ENCODE measurements at regions not wholly inside any gene's neighbourhood (a gene's known extent, or its start where the extent isn't known, plus 50 kb on each side); places are given as distances from the start of the nearest gene placed in this dataset.
A peak's percentile ranks its signal among the peaks of the same experiment; 100 is the strongest.
"Not testable (repeated sequence)": the region's sequence is repeated elsewhere in the genome, so short reads cannot be mapped to it uniquely, and the experiment has no call there.

GRCh38 chr21:32823296-32823695 lies 51.7 kb upstream of the PAXBP1 start:
- intact Hi-C loops (cut with micrococcal nuclease); ATAC-seq; H3K4me1 Mint-ChIP-seq (ENCODE audit: low read depth); H3K4me3 Mint-ChIP-seq; H3K9me3 Mint-ChIP-seq; POLR2A ChIA-PET; H3K27me3 Mint-ChIP-seq; H3K36me3 Mint-ChIP-seq (ENCODE audit: low read depth); DNase-seq; CTCF ChIA-PET; H3K27ac Mint-ChIP-seq: not testable (repeated sequence)

- POLR2A ChIA-PET, result no interaction called here
- Mint-ChIP-seq H3K27me3 (peaks cover 3% of the 10 kb centered on the region), H3K9me3 (peaks cover 2% of the 10 kb centered on the region), H3K27ac (no peak overlapping the region), H3K36me3 (ENCODE audit: low read depth) (no peaks in the 10 kb centered on the region), H3K4me1 (ENCODE audit: low read depth) (no peaks in the 10 kb centered on the region), H3K4me3 (no peak overlapping the region)
- intact Hi-C loops (cut with micrococcal nuclease), result no loop called here
- TF ChIP-seq, protein P1, sequence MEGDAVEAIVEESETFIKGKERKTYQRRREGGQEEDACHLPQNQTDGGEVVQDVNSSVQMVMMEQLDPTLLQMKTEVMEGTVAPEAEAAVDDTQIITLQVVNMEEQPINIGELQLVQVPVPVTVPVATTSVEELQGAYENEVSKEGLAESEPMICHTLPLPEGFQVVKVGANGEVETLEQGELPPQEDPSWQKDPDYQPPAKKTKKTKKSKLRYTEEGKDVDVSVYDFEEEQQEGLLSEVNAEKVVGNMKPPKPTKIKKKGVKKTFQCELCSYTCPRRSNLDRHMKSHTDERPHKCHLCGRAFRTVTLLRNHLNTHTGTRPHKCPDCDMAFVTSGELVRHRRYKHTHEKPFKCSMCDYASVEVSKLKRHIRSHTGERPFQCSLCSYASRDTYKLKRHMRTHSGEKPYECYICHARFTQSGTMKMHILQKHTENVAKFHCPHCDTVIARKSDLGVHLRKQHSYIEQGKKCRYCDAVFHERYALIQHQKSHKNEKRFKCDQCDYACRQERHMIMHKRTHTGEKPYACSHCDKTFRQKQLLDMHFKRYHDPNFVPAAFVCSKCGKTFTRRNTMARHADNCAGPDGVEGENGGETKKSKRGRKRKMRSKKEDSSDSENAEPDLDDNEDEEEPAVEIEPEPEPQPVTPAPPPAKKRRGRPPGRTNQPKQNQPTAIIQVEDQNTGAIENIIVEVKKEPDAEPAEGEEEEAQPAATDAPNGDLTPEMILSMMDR (IDR thresholded peaks at IDR 0.05), result no peak
- DNase-seq (no peak), ATAC-seq (no peak)
- CTCF ChIA-PET, result interaction anchor here (0.8 to 3.5 kb wide), 12 partner anchors 8 to 422 kb away, joined by 3 to 20 read pairs (median 5); no protein-coding TSS in a partner anchor
Measured at GRCh38 chr21:32824950-32825349, 53.4 kb upstream of the PAXBP1 start.

DNA sequence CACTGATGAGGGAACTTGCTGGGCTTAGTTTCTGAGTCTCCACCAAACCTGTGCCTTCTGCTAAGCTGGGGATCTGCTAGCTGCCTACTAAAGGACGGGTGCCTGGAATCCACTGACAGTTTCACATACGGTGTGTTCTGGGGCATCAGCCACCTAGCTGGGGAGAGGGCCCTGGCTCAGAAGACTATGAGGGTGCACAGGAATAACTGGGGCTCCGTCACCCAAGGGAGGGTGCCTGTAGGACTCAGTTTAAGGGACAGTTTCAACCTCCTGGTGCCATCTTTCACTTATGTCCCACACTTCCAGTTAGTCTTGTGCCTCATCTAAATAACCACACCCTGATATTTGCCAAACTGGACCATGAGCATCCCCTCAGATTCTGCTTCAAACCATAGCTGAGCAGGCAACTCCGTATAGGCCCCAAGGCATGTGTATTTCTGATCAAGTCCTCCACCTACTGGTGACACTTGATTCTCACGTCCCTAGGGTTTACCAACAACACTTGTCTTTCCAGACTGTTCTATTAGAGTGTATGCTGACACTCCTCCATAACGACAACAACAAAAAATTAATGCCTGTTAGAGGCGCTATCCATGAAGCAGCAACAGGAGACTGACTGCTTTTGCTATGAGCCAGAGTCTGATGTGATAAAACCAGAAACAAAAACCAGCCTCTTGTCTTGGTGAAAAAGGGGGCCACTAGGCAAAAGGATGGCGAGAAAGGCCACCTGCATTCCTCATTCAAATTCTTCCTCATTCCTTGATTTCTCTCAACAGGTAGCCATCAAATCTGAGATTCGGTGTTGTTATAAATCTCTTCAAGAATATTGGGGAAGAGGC lies 55.0 kb upstream of the PAXBP1 start:
- H3K9me3 Mint-ChIP-seq, result peaks cover 2% of the 10 kb centered on the region
- H3K27ac Mint-ChIP-seq, result no peak overlapping the region
- TF ChIP-seq, protein P1 (IDR thresholded peaks at IDR 0.05), result peak; percentile 69
- H3K27me3 Mint-ChIP-seq, result peaks cover 3% of the 10 kb centered on the region
- ChIA-PET POLR2A (no interaction called here), CTCF (interaction anchor here (0.5 to 3.5 kb wide), 30 partner anchors 9 to 424 kb away, joined by 3 to 20 read pairs (median 4); no protein-coding TSS in a partner anchor)
- ATAC-seq, result peak; percentile 90
- no peaks in the 10 kb centered on the region for H3K36me3 Mint-ChIP-seq (ENCODE audit: low read depth)
- H3K4me1 Mint-ChIP-seq (ENCODE audit: low read depth), result no peaks in the 10 kb centered on the region
- intact Hi-C loops (cut with micrococcal nuclease), result loop anchor here (2.0 kb wide), 1 partner anchor 174 kb away; no protein-coding TSS in a partner anchor
- no peak overlapping the region for H3K4me3 Mint-ChIP-seq
- DNase-seq, result peak; percentile 61

DNA sequence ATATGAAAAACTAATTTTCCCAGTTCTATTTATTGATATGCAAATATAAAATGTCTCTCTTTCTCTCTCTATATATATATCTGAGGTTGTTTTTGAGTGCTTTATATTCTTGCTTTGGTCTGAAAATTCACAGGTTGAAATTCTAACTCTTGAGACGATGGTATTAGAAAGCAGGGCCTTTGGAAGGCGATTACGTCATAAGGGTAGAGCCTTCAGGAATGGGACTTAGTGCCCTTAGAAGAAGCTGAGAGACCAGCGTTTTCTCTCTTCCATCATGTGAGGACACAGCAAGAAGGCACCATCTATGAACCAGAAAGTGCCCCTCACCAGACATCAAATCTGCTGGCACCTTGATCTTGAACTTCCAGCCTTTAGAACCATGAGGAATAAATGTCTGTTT lies 57.4 kb upstream of the PAXBP1 start:
- DNase-seq (no peak), ATAC-seq (no peak)
- Mint-ChIP-seq H3K27ac (no peak overlapping the region), H3K4me3 (no peak overlapping the region), H3K9me3 (no peaks in the 10 kb centered on the region), H3K36me3 (ENCODE audit: low read depth) (no peaks in the 10 kb centered on the region), H3K27me3 (peaks cover 3% of the 10 kb centered on the region), H3K4me1 (ENCODE audit: low read depth) (no peaks in the 10 kb centered on the region)
- POLR2A ChIA-PET, result no interaction called here
- intact Hi-C loops (cut with micrococcal nuclease), result no loop called here
- CTCF ChIA-PET, result interaction anchor here (1.0 to 3.2 kb wide), 7 partner anchors 8 to 368 kb away, joined by 3 to 12 read pairs (median 3); no protein-coding TSS in a partner anchor
- TF ChIP-seq, protein P1 (IDR thresholded peaks at IDR 0.05), result no peak

DNA sequence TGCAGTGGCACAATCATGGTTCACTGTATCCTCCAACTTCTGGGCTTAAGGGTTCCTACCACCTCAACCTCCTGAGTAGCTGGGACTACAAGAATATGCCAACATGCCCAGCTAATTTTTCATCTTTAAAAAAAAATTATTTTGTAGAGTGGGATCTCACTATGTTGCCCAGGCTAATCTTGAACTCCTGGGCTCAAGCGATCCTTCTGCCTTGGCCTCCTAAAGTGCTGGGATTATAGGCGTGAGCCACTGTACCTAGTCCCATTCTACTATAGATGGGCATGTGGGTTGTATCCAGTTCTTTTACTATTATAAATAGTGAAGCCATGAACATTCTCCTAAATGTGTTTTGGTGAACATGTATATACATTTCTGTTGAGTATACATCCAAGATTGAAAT lies 57.9 kb upstream of the PAXBP1 start:
- no peaks in the 10 kb centered on the region for H3K36me3 Mint-ChIP-seq (ENCODE audit: low read depth)
- H3K9me3 Mint-ChIP-seq, result no peaks in the 10 kb centered on the region
- TF ChIP-seq, protein P1 (IDR thresholded peaks at IDR 0.05), result no peak
- no peak overlapping the region for H3K27ac Mint-ChIP-seq
- no peak overlapping the region for H3K4me3 Mint-ChIP-seq
- DNase-seq (no peak), ATAC-seq (no peak)
- CTCF ChIA-PET, result interaction anchor here (1.4 to 1.5 kb wide), 2 partner anchors 136 to 173 kb away, joined by 3 read pairs; no protein-coding TSS in a partner anchor
- POLR2A ChIA-PET, result no interaction called here
- H3K27me3 Mint-ChIP-seq, result peaks cover 3% of the 10 kb centered on the region
- H3K4me1 Mint-ChIP-seq (ENCODE audit: low read depth), result no peaks in the 10 kb centered on the region
- intact Hi-C loops (cut with micrococcal nuclease), result no loop called here

- H3K4me3 Mint-ChIP-seq, POLR2A ChIA-PET: not testable (repeated sequence)
- CTCF ChIA-PET, result interaction anchor here (0.8 to 3.1 kb wide), 6 partner anchors 77 to 365 kb away, joined by 3 to 18 read pairs (median 10); no protein-coding TSS in a partner anchor
Measured at GRCh38 chr21:32831779-32832178, 60.2 kb upstream of the PAXBP1 start.

More at GRCh38 chr21:32831779-32832178, 60.2 kb upstream of the PAXBP1 start:
- not testable (repeated sequence) for H3K4me1 Mint-ChIP-seq (ENCODE audit: low read depth); H3K27me3 Mint-ChIP-seq; H3K27ac Mint-ChIP-seq; ATAC-seq; DNase-seq; H3K9me3 Mint-ChIP-seq; H3K36me3 Mint-ChIP-seq (ENCODE audit: low read depth)
- intact Hi-C loops (cut with micrococcal nuclease), result loop anchor here (5.0 to 10.0 kb wide), 2 partner anchors 293 to 366 kb away; no protein-coding TSS in a partner anchor
